Gastrocnemius medialis (tissue), 4 donors: ENCODE measurements at regions not wholly inside any gene's neighbourhood (a gene's known extent, or its start where the extent isn't known, plus 50 kb on each side); places are given as distances from the start of the nearest gene placed in this dataset.
"Not testable (repeated sequence)": the region's sequence is repeated elsewhere in the genome, so short reads cannot be mapped to it uniquely, and the experiment has no call there.

Source experiments
- ATAC-seq, 2 donors: fragments of 150-250 bp; one replicate each; pipeline ENCODE4 v1.9.1; 2016
- DNase-seq, 2 donors: peaks; one replicate each; pipeline ENCODE4 v3.0.0-alpha.2; 2019
- H3K27ac ChIP-seq, 4 donors: fragments of 200-600 bp; sonication (generic); 1 replicate in 1 of 4; 2 replicates in 3 of 4; pipeline ENCODE4 v1.5.1; 2016 to 2018; ENCODE audit warnings: mild to moderate bottlenecking in 2 of 4, moderate library complexity in 1 of 4
- H3K27me3 ChIP-seq, 3 donors: fragments of 200-600 bp; sonication (generic) in 2 of 3; 1 replicate in 1 of 3; 2 replicates in 2 of 3; pipeline versions ENCODE4 v1.5.1 to v1.6.0; 2016 to 2019; ENCODE audit warnings: mild to moderate bottlenecking in 1 of 3, moderate library complexity in 1 of 3
- H3K36me3 ChIP-seq, 2 donors: fragments of 200-600 bp; sonication (generic) in 1 of 2; one replicate each; pipeline ENCODE4 v1.5.1; 2017 to 2018
- H3K4me1 ChIP-seq, 2 donors: fragments of 200-600 bp; sonication (generic) in 1 of 2; one replicate each; pipeline ENCODE4 v1.5.1; 2016 to 2017; ENCODE audit warnings: mild to moderate bottlenecking in 2 of 2
- H3K4me3 ChIP-seq, 4 donors: fragments of 200-600 bp; sonication (generic) in 3 of 4; 1 replicate in 1 of 4; 2 replicates in 3 of 4; pipeline ENCODE4 v1.5.1; 2016 to 2019; ENCODE audit warnings: mild to moderate bottlenecking in 2 of 4
- H3K9me3 ChIP-seq, 3 donors: fragments of 200-600 bp; sonication (generic) in 2 of 3; 1 replicate in 1 of 3; 2 replicates in 2 of 3; pipeline ENCODE4 v1.5.1; 2016 to 2019
- CTCF ChIP-seq, 5 experiments: fragments of 450-650 bp in 3 of 5; fragments of 200-600 bp in 2 of 5; sonication (generic) in 2 of 5; IDR thresholded peaks in 4 of 5; conservative IDR thresholded peaks in 1 of 5; 1 replicate in 4 of 5; 2 replicates in 1 of 5; pipeline ENCODE4 v1.5.1; 2016 to 2019; ENCODE audit warnings: antibody characterized with exemption in 5 of 5, mild to moderate bottlenecking in 3 of 5, moderate library complexity in 3 of 5
- POLR2A ChIP-seq, 2 donors: fragments of 450-650 bp; IDR thresholded peaks; one replicate each; pipeline ENCODE4 v1.6.1; 2017; ENCODE audit warnings: antibody characterized with exemption in 2 of 2, mild to moderate bottlenecking in 2 of 2, moderate library complexity in 2 of 2
- in situ Hi-C, 4 donors: fragments of 200-750 bp; cut with MboI; loops; one replicate each; pipeline versions ENCODE4 v1.15.0 to v1.8.0; 2017; ENCODE audit warnings: low sequenced_read_pairs in 4 of 4
- intact Hi-C: fragments of 100-400 bp; cut with DNase I; formaldehyde crosslinking; loops from one replicate; pipeline ENCODE4 v1.15.1; 2023; ENCODE audit warnings: low total_unique reads

GRCh38 chr3:90184861-90185260 is 1077.4 kb downstream of the EPHA3 start:
- Histone ChIP-seq H3K4me3 (no peak overlapping the region), H3K27me3 (no peaks in the 10 kb centered on the region), H3K27ac (no peak overlapping the region), H3K36me3 (no peaks in the 10 kb centered on the region), H3K9me3 (no peaks in the 10 kb centered on the region), H3K4me1 (no peaks in the 10 kb centered on the region)
- intact Hi-C loops = loop anchor here (10.0 kb wide), 1 partner anchor 1980 kb away; no protein-coding TSS in a partner anchor
- TF ChIP-seq POLR2A (IDR thresholded peaks at IDR 0.05) (no peak), CTCF (IDR thresholded peaks at IDR 0.05 in 4 of 5, conservative IDR thresholded peaks at IDR 0.05 in 1 of 5) (no peak)
- DNase-seq (no peak), ATAC-seq (no peak)
- in situ Hi-C loops = loop anchor here (10.0 to 25.0 kb wide), 2 partner anchors 1973 to 1980 kb away; no protein-coding TSS in a partner anchor

- ATAC-seq, H3K27me3 ChIP-seq, DNase-seq, H3K27ac ChIP-seq, intact Hi-C loops, H3K9me3 ChIP-seq, H3K36me3 ChIP-seq, H3K4me3 ChIP-seq, H3K4me1 ChIP-seq: not testable (repeated sequence)
- in situ Hi-C loops = loop anchor here in 3 of 4 donors (25.0 kb wide), 1 partner anchor 1985 kb away; no protein-coding TSS in a partner anchor
Observed at GRCh38 chr3:90197383-90197782, 1090.0 kb downstream of the EPHA3 start.

- intact Hi-C loops, ATAC-seq, in situ Hi-C loops, DNase-seq, H3K36me3 ChIP-seq, H3K9me3 ChIP-seq, H3K27me3 ChIP-seq, H3K27ac ChIP-seq, H3K4me1 ChIP-seq, H3K4me3 ChIP-seq: not testable (repeated sequence)
Observed at GRCh38 chr3:90202931-90203330, 1095.5 kb downstream of the EPHA3 start.

GRCh38 chr3:90206482-90206881 is 1099.1 kb downstream of the EPHA3 start:
- ATAC-seq, H3K27ac ChIP-seq, DNase-seq, H3K27me3 ChIP-seq, H3K36me3 ChIP-seq, H3K4me1 ChIP-seq, intact Hi-C loops, H3K4me3 ChIP-seq, H3K9me3 ChIP-seq, in situ Hi-C loops: not testable (repeated sequence)

GRCh38 chr3:90207353-90208097 is 1100.1 kb downstream of the EPHA3 start:
- H3K27ac ChIP-seq, DNase-seq, H3K4me1 ChIP-seq, H3K4me3 ChIP-seq, H3K36me3 ChIP-seq, H3K27me3 ChIP-seq, in situ Hi-C loops, H3K9me3 ChIP-seq, intact Hi-C loops, ATAC-seq: not testable (repeated sequence)

GRCh38 chr3:90221900-90222299 is 1114.5 kb downstream of the EPHA3 start:
- DNase-seq = no peak
- intact Hi-C loops = no loop called here
- no peaks in the 10 kb centered on the region for H3K27me3 ChIP-seq

More at GRCh38 chr3:90221900-90222299, 1114.5 kb downstream of the EPHA3 start:
- no peak for ATAC-seq
- in situ Hi-C loops = no loop called here
- no peaks in the 10 kb centered on the region for H3K4me1 ChIP-seq
- TF ChIP-seq CTCF (IDR thresholded peaks at IDR 0.05 in 4 of 5, conservative IDR thresholded peaks at IDR 0.05 in 1 of 5) = no peak
- no peak for TF ChIP-seq POLR2A (IDR thresholded peaks at IDR 0.05)
- no peaks in the 10 kb centered on the region for H3K36me3 ChIP-seq
- H3K4me3 ChIP-seq = no peak overlapping the region
- no peak overlapping the region for H3K27ac ChIP-seq
- no peaks in the 10 kb centered on the region for H3K9me3 ChIP-seq
